ENCODE measurements at regions not wholly inside any gene's neighbourhood (a gene's known extent, or its start where the extent isn't known, plus 50 kb on each side); places are given as distances from the start of the nearest gene placed in this dataset.

DNA sequence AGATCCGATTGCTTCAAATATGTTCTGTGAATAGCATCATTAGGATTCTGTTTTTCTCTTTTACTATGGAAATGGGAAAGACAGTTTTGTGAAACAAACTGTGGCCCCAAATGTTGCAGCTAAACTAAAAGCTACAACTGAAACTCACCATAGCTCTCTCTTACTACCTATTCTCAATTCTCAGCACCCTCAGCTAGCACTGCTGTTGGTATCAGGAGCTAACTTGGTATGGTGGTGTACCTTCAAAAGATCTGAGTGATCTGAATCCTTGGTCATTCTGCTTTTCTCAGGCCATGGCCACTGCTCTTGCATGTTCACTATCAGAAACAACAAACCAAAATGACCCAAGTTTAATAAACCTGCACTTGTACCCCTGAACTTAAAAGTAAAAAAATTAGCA, 1208.0 kb downstream of the SORCS1 start:
- TF ChIP-seq, protein P1, sequence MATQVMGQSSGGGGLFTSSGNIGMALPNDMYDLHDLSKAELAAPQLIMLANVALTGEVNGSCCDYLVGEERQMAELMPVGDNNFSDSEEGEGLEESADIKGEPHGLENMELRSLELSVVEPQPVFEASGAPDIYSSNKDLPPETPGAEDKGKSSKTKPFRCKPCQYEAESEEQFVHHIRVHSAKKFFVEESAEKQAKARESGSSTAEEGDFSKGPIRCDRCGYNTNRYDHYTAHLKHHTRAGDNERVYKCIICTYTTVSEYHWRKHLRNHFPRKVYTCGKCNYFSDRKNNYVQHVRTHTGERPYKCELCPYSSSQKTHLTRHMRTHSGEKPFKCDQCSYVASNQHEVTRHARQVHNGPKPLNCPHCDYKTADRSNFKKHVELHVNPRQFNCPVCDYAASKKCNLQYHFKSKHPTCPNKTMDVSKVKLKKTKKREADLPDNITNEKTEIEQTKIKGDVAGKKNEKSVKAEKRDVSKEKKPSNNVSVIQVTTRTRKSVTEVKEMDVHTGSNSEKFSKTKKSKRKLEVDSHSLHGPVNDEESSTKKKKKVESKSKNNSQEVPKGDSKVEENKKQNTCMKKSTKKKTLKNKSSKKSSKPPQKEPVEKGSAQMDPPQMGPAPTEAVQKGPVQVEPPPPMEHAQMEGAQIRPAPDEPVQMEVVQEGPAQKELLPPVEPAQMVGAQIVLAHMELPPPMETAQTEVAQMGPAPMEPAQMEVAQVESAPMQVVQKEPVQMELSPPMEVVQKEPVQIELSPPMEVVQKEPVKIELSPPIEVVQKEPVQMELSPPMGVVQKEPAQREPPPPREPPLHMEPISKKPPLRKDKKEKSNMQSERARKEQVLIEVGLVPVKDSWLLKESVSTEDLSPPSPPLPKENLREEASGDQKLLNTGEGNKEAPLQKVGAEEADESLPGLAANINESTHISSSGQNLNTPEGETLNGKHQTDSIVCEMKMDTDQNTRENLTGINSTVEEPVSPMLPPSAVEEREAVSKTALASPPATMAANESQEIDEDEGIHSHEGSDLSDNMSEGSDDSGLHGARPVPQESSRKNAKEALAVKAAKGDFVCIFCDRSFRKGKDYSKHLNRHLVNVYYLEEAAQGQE (IDR thresholded peaks at IDR 0.05; ENCODE audit: unreplicated experiment), result no peak
- TF ChIP-seq, protein P2, sequence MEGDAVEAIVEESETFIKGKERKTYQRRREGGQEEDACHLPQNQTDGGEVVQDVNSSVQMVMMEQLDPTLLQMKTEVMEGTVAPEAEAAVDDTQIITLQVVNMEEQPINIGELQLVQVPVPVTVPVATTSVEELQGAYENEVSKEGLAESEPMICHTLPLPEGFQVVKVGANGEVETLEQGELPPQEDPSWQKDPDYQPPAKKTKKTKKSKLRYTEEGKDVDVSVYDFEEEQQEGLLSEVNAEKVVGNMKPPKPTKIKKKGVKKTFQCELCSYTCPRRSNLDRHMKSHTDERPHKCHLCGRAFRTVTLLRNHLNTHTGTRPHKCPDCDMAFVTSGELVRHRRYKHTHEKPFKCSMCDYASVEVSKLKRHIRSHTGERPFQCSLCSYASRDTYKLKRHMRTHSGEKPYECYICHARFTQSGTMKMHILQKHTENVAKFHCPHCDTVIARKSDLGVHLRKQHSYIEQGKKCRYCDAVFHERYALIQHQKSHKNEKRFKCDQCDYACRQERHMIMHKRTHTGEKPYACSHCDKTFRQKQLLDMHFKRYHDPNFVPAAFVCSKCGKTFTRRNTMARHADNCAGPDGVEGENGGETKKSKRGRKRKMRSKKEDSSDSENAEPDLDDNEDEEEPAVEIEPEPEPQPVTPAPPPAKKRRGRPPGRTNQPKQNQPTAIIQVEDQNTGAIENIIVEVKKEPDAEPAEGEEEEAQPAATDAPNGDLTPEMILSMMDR (conservative IDR thresholded peaks at IDR 0.05; ENCODE audit: low read depth in 2 of 2), result no peak
- no peak for TF ChIP-seq POLR2AphosphoS5 (IDR thresholded peaks at IDR 0.05; ENCODE audit: low read depth)
- TF ChIP-seq, protein P3, sequence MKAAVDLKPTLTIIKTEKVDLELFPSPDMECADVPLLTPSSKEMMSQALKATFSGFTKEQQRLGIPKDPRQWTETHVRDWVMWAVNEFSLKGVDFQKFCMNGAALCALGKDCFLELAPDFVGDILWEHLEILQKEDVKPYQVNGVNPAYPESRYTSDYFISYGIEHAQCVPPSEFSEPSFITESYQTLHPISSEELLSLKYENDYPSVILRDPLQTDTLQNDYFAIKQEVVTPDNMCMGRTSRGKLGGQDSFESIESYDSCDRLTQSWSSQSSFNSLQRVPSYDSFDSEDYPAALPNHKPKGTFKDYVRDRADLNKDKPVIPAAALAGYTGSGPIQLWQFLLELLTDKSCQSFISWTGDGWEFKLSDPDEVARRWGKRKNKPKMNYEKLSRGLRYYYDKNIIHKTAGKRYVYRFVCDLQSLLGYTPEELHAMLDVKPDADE (IDR thresholded peaks at IDR 0.05), result no peak

All from GM23338 (cell line).